Caco-2 (cell line): ENCODE measurements at regions not wholly inside any gene's neighbourhood (a gene's known extent, or its start where the extent isn't known, plus 50 kb on each side); places are given as distances from the start of the nearest gene placed in this dataset.

Experiments used
- BruUV-seq: library from RNA; stranded (reverse); fragments of 400-500 nt; replicated peaks from 2 replicates; lab custom pipeline; 2021; lab: Mats Ljungman, UMichigan
- CTCF ChIA-PET: fragments of 300-600 bp; sonication (Branson Sonifier 250); formaldehyde crosslinking; loops from one replicate; lab custom pipeline; 2022; ENCODE audit warnings: antibody characterized with exemption; lab: Charles Lee
- POLR2A ChIA-PET: fragments of 300-600 bp; sonication (Branson Sonifier 250); formaldehyde crosslinking; loops from one replicate; lab custom pipeline; 2022; ENCODE audit warnings: antibody characterized with exemption; lab: Charles Lee
- DNase-seq, 2 experiments: peaks; one replicate each; pipeline versions ENCODE4 v3.0.0 to v3.0.0-alpha.2; 2020 to 2022
- H3K27me3 ChIP-seq: replicated peaks from 2 replicates; pipeline ENCODE4 v1.6.0; 2011; ENCODE audit warnings: low read length; ENCODE audit not compliant: control insufficient read depth, insufficient read depth
- H3K36me3 ChIP-seq: 2 replicates; pipeline ENCODE4 v1.5.1; 2011; ENCODE audit warnings: low read length; ENCODE audit not compliant: control insufficient read depth, insufficient read depth
- H3K4me1 ChIP-seq: fragments of 250-450 bp; sonication (Bioruptor Pico); 2 replicates; pipeline ENCODE4 v1.5.1; 2020; ENCODE audit warnings: mild to moderate bottlenecking
- H3K4me3 ChIP-seq: 2 replicates; pipeline ENCODE4 v1.5.1; 2011; ENCODE audit warnings: low read depth, mild to moderate bottlenecking, control low read depth, low read length
- H3K9me3 ChIP-seq: fragments of 250-450 bp; sonication (Bioruptor Pico); 2 replicates; pipeline ENCODE4 v1.5.1; 2020; ENCODE audit warnings: mild to moderate bottlenecking, moderate library complexity
- H3K27ac Mint-ChIP-seq: one replicate; pipeline ENCODE4 v1.8.0; 2022; ENCODE audit warnings: mixed read lengths; ENCODE audit not compliant: unreplicated experiment
- H3K27me3 Mint-ChIP-seq: one replicate; pipeline ENCODE4 v1.8.0; 2022; ENCODE audit warnings: mixed read lengths; ENCODE audit not compliant: insufficient read depth, unreplicated experiment
- H3K36me3 Mint-ChIP-seq: one replicate; pipeline ENCODE4 v1.8.0; 2022; ENCODE audit warnings: mild to moderate bottlenecking, mixed read lengths; ENCODE audit not compliant: insufficient read depth, unreplicated experiment
- H3K4me1 Mint-ChIP-seq: one replicate; pipeline ENCODE4 v1.8.0; 2022; ENCODE audit warnings: low read depth, mixed read lengths; ENCODE audit not compliant: unreplicated experiment
- H3K4me3 Mint-ChIP-seq: one replicate; pipeline ENCODE4 v1.8.0; 2022; ENCODE audit warnings: mild to moderate bottlenecking, moderate library complexity, mixed read lengths; ENCODE audit not compliant: unreplicated experiment
- H3K9me3 Mint-ChIP-seq: one replicate; pipeline ENCODE4 v1.8.0; 2022; ENCODE audit warnings: mixed read lengths; ENCODE audit not compliant: unreplicated experiment
- intact Hi-C: fragments of 100-400 bp; cut with micrococcal nuclease; formaldehyde crosslinking; loops from one replicate; pipeline ENCODE4 v1.10.0; 2022; ENCODE audit not compliant: unreplicated experiment
- TF ChIP-seq, protein P1 (sequence below), 2 experiments: fragments of 200-600 bp in 1 of 2; IDR thresholded peaks; 1 replicate in 1 of 2; 2 replicates in 1 of 2; pipeline versions ENCODE4 v1.5.1 to v1.8.0; 2011 to 2022; ENCODE audit warnings: antibody characterized with exemption in 1 of 2, control low read depth in 1 of 2, inconsistent platforms in 1 of 2, low read depth in 1 of 2, low read length in 1 of 2, mild to moderate bottlenecking in 1 of 2, moderate library complexity in 1 of 2; ENCODE audit not compliant: insufficient read depth in 1 of 2, severe bottlenecking in 1 of 2, unreplicated experiment in 1 of 2

DNA sequence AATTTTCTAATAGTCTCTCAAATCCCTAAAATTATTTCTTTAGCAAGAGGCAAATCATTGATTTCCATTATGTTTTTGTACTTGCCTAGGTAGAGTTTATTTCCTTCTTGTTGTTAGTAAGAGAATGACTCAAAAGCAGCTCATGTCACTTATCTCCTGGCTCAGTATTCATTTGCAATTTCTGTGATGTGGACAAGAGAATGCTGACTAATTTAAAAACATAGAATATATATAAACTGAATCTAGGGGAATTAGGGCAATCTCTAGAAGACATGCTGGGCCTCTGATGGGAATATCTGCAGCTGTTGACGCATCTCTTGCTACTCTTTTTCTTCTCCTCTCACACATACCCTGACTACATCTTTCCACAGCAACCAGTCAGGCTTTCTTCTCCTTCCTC, 130.8 kb upstream of the PRKD1 start:
- Mint-ChIP-seq H3K4me3 (no peak overlapping the region), H3K4me1 (no peaks in the 10 kb centered on the region), H3K27ac (no peak overlapping the region), H3K27me3 (peaks cover 5% of the 10 kb centered on the region), H3K9me3 (no peaks in the 10 kb centered on the region), H3K36me3 (no peaks in the 10 kb centered on the region)
- DNase-seq: no peak
- TF ChIP-seq, protein P1, sequence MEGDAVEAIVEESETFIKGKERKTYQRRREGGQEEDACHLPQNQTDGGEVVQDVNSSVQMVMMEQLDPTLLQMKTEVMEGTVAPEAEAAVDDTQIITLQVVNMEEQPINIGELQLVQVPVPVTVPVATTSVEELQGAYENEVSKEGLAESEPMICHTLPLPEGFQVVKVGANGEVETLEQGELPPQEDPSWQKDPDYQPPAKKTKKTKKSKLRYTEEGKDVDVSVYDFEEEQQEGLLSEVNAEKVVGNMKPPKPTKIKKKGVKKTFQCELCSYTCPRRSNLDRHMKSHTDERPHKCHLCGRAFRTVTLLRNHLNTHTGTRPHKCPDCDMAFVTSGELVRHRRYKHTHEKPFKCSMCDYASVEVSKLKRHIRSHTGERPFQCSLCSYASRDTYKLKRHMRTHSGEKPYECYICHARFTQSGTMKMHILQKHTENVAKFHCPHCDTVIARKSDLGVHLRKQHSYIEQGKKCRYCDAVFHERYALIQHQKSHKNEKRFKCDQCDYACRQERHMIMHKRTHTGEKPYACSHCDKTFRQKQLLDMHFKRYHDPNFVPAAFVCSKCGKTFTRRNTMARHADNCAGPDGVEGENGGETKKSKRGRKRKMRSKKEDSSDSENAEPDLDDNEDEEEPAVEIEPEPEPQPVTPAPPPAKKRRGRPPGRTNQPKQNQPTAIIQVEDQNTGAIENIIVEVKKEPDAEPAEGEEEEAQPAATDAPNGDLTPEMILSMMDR (IDR thresholded peaks at IDR 0.05; ENCODE audit: insufficient read depth in 1 of 2, low read depth in 1 of 2, low read length in 1 of 2, severe bottlenecking in 1 of 2, unreplicated experiment in 1 of 2): no peak
- intact Hi-C loops: no loop called here
- no peaks in the 10 kb centered on the region for H3K4me1 ChIP-seq
- POLR2A ChIA-PET: no interaction called here
- CTCF ChIA-PET: no interaction called here
- H3K4me3 ChIP-seq: no peak overlapping the region
- H3K36me3 ChIP-seq: no peaks in the 10 kb centered on the region
- BruUV-seq: no TSS peak
- H3K27me3 ChIP-seq: no peaks in the 10 kb centered on the region
- H3K9me3 ChIP-seq: no peaks in the 10 kb centered on the region

DNA sequence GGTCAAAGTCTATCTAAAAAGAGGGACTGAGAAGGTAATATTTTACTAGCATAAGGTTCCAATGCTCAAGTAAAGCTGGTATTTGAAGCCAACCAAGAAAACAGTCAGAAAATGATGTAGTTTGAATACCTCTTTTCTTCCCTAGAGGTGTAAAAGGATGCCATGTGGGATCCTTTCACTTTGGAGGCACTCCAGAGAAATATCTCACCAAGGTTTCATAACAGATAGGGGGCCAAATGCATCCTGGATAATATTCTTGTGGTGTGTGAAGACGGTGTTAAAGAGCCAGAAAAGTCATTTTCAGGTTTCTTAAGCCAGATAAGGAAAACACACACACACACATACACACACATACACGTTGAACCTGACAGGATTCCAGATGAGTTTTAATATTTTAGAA, 136.1 kb upstream of the PRKD1 start:
- no peaks in the 10 kb centered on the region for H3K36me3 Mint-ChIP-seq
- no peaks in the 10 kb centered on the region for H3K36me3 ChIP-seq
- H3K4me3 ChIP-seq: no peak overlapping the region
- H3K27me3 Mint-ChIP-seq: peaks cover 5% of the 10 kb centered on the region
- no peaks in the 10 kb centered on the region for H3K9me3 ChIP-seq
- no peak for DNase-seq
- intact Hi-C loops: no loop called here
- H3K27me3 ChIP-seq: no peaks in the 10 kb centered on the region
- no peaks in the 10 kb centered on the region for H3K9me3 Mint-ChIP-seq
- ChIA-PET POLR2A (no interaction called here), CTCF (no interaction called here)
- no peak overlapping the region for H3K4me3 Mint-ChIP-seq
- H3K4me1 Mint-ChIP-seq: no peaks in the 10 kb centered on the region
- TF ChIP-seq, protein P1 (IDR thresholded peaks at IDR 0.05; ENCODE audit: insufficient read depth in 1 of 2, low read depth in 1 of 2, low read length in 1 of 2, severe bottlenecking in 1 of 2, unreplicated experiment in 1 of 2): no peak
- no peaks in the 10 kb centered on the region for H3K4me1 ChIP-seq
- no peak overlapping the region for H3K27ac Mint-ChIP-seq
- no TSS peak for BruUV-seq

DNA sequence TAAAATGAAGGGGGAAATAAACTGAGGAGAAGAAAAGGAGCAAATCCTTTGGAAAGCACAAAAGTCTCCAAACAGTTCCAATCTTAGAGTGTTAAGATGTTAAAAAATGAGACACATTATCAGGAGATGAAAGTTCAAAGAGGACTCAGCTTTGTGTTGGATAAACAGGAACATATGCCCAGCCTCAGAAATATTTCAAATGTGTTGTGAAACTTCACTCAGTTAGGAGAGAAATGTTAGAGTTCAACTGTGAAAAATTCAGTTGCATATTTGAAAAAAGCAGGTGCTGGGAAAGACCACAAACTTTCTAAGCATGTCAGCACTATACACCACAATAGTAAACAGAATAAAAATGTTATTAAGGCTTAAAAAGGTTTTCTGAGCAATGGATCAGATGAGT, 136.8 kb upstream of the PRKD1 start:
- no TSS peak for BruUV-seq
- no peaks in the 10 kb centered on the region for H3K4me1 Mint-ChIP-seq
- H3K9me3 Mint-ChIP-seq: no peaks in the 10 kb centered on the region
- peaks cover 5% of the 10 kb centered on the region for H3K27me3 Mint-ChIP-seq
- ChIA-PET CTCF (no interaction called here), POLR2A (no interaction called here)
- no peaks in the 10 kb centered on the region for H3K36me3 ChIP-seq
- no peaks in the 10 kb centered on the region for H3K4me1 ChIP-seq
- H3K4me3 Mint-ChIP-seq: no peak overlapping the region
- intact Hi-C loops: no loop called here
- no peak overlapping the region for H3K27ac Mint-ChIP-seq
- H3K27me3 ChIP-seq: no peaks in the 10 kb centered on the region
- no peaks in the 10 kb centered on the region for H3K9me3 ChIP-seq
- DNase-seq: no peak
- TF ChIP-seq, protein P1 (IDR thresholded peaks at IDR 0.05; ENCODE audit: insufficient read depth in 1 of 2, low read depth in 1 of 2, low read length in 1 of 2, severe bottlenecking in 1 of 2, unreplicated experiment in 1 of 2): no peak
- H3K36me3 Mint-ChIP-seq: no peaks in the 10 kb centered on the region
- H3K4me3 ChIP-seq: no peak overlapping the region
